ENCODE measurements at regions not wholly inside any gene's neighbourhood (a gene's known extent, or its start where the extent isn't known, plus 50 kb on each side); places are given as distances from the start of the nearest gene placed in this dataset.
"Not testable (repeated sequence)": the region's sequence is repeated elsewhere in the genome, so short reads cannot be mapped to it uniquely, and the experiment has no call there.

GRCh38 chr6:74343804-74344203, 647.8 kb downstream of the CD109 start:
- CTCF ChIA-PET = interaction anchor here (0.8 to 2.3 kb wide), 4 partner anchors 11 to 866 kb away, joined by 3 to 10 read pairs (median 3); no protein-coding TSS in a partner anchor
- no peak for DNase-seq (ENCODE audit: low read depth)
- POLR2A ChIA-PET = no interaction called here
- H3K27me3 ChIP-seq (ENCODE audit: control insufficient read depth, insufficient read depth, low read length) = no peaks in the 10 kb centered on the region
- peak; percentile 39 for TF ChIP-seq CTCF (IDR thresholded peaks at IDR 0.05; ENCODE audit: insufficient read depth, low read depth, low read length)
- no peak overlapping the region for H3K4me3 ChIP-seq (ENCODE audit: low read depth, low read length)
- H3K36me3 ChIP-seq (ENCODE audit: control insufficient read depth, insufficient read depth, low read length) = no peaks in the 10 kb centered on the region

- H3K36me3 ChIP-seq (ENCODE audit: control insufficient read depth, insufficient read depth, low read length); H3K4me3 ChIP-seq (ENCODE audit: low read depth, low read length); H3K27me3 ChIP-seq (ENCODE audit: control insufficient read depth, insufficient read depth, low read length); DNase-seq (ENCODE audit: low read depth); POLR2A ChIA-PET: not testable (repeated sequence)
- CTCF ChIA-PET = interaction anchor here (0.7 to 2.3 kb wide), 4 partner anchors 11 to 866 kb away, joined by 3 to 10 read pairs (median 3); no protein-coding TSS in a partner anchor
These were observed 647.3 kb downstream of the CD109 start for GRCh38 chr6:74343321-74343720.

DNA sequence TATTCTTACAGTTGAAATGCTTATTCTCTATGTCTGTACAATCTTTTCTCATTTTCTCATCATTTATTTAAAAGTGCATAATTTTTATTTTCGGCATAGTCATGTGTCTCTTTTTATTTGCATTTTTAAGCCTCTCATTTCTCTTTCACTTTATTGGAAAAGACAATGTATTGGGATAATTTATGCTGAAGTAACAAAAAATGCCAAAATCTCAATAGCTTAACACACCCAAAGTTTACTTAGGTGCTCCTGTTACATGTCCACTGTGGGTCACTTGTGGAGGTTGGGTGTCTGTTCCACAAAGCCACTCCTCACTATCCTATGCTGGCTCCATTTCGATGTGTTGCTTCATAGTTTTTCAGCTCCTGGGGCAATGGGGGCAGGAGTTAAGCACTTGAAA, 638.7 kb downstream of the CD109 start:
- DNase-seq (ENCODE audit: low read depth) = no peak
- TF ChIP-seq CTCF (IDR thresholded peaks at IDR 0.05; ENCODE audit: insufficient read depth, low read depth, low read length) = no peak
- CTCF ChIA-PET = interaction anchor here (0.8 kb wide), 1 partner anchor 28 kb away, joined by 3 read pairs; no protein-coding TSS in a partner anchor
- Histone ChIP-seq H3K4me3 (ENCODE audit: low read depth, low read length) (no peak overlapping the region), H3K36me3 (ENCODE audit: control insufficient read depth, insufficient read depth, low read length) (no peaks in the 10 kb centered on the region), H3K27me3 (ENCODE audit: control insufficient read depth, insufficient read depth, low read length) (no peaks in the 10 kb centered on the region)
- POLR2A ChIA-PET = no interaction called here

DNA sequence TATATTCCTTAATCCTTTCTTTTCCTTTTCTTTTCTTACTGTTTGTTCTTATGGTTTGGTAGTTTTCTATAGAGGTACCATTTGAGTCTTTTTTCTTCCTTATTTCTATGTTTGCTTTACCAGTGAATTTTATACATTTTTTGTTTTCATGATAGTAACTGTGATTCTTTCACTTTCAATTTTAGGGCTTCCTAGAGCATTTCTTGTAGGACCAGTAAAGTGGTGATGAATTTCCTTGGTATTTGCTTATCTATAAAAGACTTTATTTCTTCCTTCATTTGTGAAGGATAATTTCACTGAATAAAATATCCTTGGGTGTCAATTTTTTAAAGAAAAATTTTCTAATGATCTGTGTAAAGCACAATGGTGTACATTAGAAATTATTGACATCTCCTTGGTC, 637.4 kb downstream of the CD109 start:
- no peak for DNase-seq (ENCODE audit: low read depth)
- Histone ChIP-seq H3K27me3 (ENCODE audit: control insufficient read depth, insufficient read depth, low read length) (no peaks in the 10 kb centered on the region), H3K4me3 (ENCODE audit: low read depth, low read length) (no peak overlapping the region), H3K36me3 (ENCODE audit: control insufficient read depth, insufficient read depth, low read length) (no peaks in the 10 kb centered on the region)
- CTCF ChIA-PET = no interaction called here
- no peak for TF ChIP-seq CTCF (IDR thresholded peaks at IDR 0.05; ENCODE audit: insufficient read depth, low read depth, low read length)
- POLR2A ChIA-PET = no interaction called here

- ChIA-PET POLR2A (no interaction called here), CTCF (no interaction called here)
- no peak for DNase-seq (ENCODE audit: low read depth)
- Histone ChIP-seq H3K4me3 (ENCODE audit: low read depth, low read length) (no peak overlapping the region), H3K36me3 (ENCODE audit: control insufficient read depth, insufficient read depth, low read length) (no peaks in the 10 kb centered on the region), H3K27me3 (ENCODE audit: control insufficient read depth, insufficient read depth, low read length) (no peaks in the 10 kb centered on the region)
- TF ChIP-seq CTCF (IDR thresholded peaks at IDR 0.05; ENCODE audit: insufficient read depth, low read depth, low read length) = no peak
These were observed 624.7 kb downstream of the CD109 start for GRCh38 chr6:74320715-74321114.

GRCh38 chr6:74320074-74320473, 624.1 kb downstream of the CD109 start:
- no peak for TF ChIP-seq CTCF (IDR thresholded peaks at IDR 0.05; ENCODE audit: insufficient read depth, low read depth, low read length)
- ChIA-PET POLR2A (no interaction called here), CTCF (no interaction called here)
- DNase-seq (ENCODE audit: low read depth) = no peak
- Histone ChIP-seq H3K4me3 (ENCODE audit: low read depth, low read length) (no peak overlapping the region), H3K36me3 (ENCODE audit: control insufficient read depth, insufficient read depth, low read length) (no peaks in the 10 kb centered on the region), H3K27me3 (ENCODE audit: control insufficient read depth, insufficient read depth, low read length) (no peaks in the 10 kb centered on the region)

Measured in BJ (cell line).